ENCODE measurements at regions not wholly inside any gene's neighbourhood (a gene's known extent, or its start where the extent isn't known, plus 50 kb on each side); places are given as distances from the start of the nearest gene placed in this dataset.

- no peaks in the 10 kb centered on the region for H3K9me3 ChIP-seq
- no peaks in the 10 kb centered on the region for H3K36me3 Mint-ChIP-seq
- no peaks in the 10 kb centered on the region for H3K36me3 ChIP-seq (ENCODE audit: control insufficient read depth in 2 of 2, extremely low read depth in 1 of 2, insufficient read depth in 1 of 2, low read length in 1 of 2)
- ATAC-seq (replicated peaks in 1 of 4) (no peak), DNase-seq (no peak)
- no peak overlapping the region for H3K4me3 Mint-ChIP-seq
- POLR2A ChIA-PET = no interaction called here
- 90% methylated on average over 2 of the region's 6 CpGs for WGBS (ENCODE audit: insufficient coverage)
- H3K9me3 Mint-ChIP-seq = peaks cover 0 to 3% (median 2%) of the 10 kb centered on the region in 3 donors
- H3K27me3 Mint-ChIP-seq = peaks cover 0 to 4% of the 10 kb centered on the region in 2 donors
- no peak overlapping the region for H3K27ac ChIP-seq (ENCODE audit: low read length)
- no peaks in the 10 kb centered on the region for H3K27me3 ChIP-seq (replicated peaks in 1 of 2; ENCODE audit: control insufficient read depth in 2 of 2, extremely low read depth in 1 of 2, insufficient read depth in 2 of 2, low read length in 1 of 2)
- CTCF ChIA-PET = no interaction called here
- H3K4me1 Mint-ChIP-seq = no peaks in the 10 kb centered on the region
- no peaks in the 10 kb centered on the region for H3K4me1 ChIP-seq (ENCODE audit: control insufficient read depth in 1 of 2, extremely low read depth in 1 of 2, insufficient read depth in 2 of 2, low read length in 2 of 2)
- H3K27ac Mint-ChIP-seq = no peak overlapping the region
- H3K4me3 ChIP-seq (ENCODE audit: control insufficient read depth in 1 of 2, extremely low read depth in 1 of 2, low read length in 1 of 2) = no peak overlapping the region
Measured at GRCh38 chr5:8366266-8366665, 497.3 kb downstream of the MTRR start.

GRCh38 chr5:8376478-8376877 is 507.5 kb downstream of the MTRR start:
- H3K27me3 Mint-ChIP-seq = no peaks in the 10 kb centered on the region
- 28% methylated on average over 2 of the region's 2 CpGs for WGBS (ENCODE audit: insufficient coverage)

GRCh38 chr5:8381972-8382371 is 513.0 kb downstream of the MTRR start:
- Histone ChIP-seq H3K36me3 (ENCODE audit: control insufficient read depth in 2 of 2, extremely low read depth in 1 of 2, insufficient read depth in 1 of 2, low read length in 1 of 2) (no peaks in the 10 kb centered on the region), H3K4me1 (ENCODE audit: control insufficient read depth in 1 of 2, extremely low read depth in 1 of 2, insufficient read depth in 2 of 2, low read length in 2 of 2) (no peaks in the 10 kb centered on the region), H3K27me3 (replicated peaks in 1 of 2; ENCODE audit: control insufficient read depth in 2 of 2, extremely low read depth in 1 of 2, insufficient read depth in 2 of 2, low read length in 1 of 2) (no peaks in the 10 kb centered on the region), H3K4me3 (ENCODE audit: control insufficient read depth in 1 of 2, extremely low read depth in 1 of 2, low read length in 1 of 2) (no peak overlapping the region), H3K9me3 (no peaks in the 10 kb centered on the region), H3K27ac (ENCODE audit: low read length) (no peak overlapping the region)
- DNase-seq = no peak
- peaks cover 0 to 5% of the 10 kb centered on the region in 2 donors for H3K27me3 Mint-ChIP-seq
- peaks cover 0 to 5% (median 2%) of the 10 kb centered on the region in 3 donors for H3K9me3 Mint-ChIP-seq
- ATAC-seq (replicated peaks in 1 of 4) = no peak
- H3K27ac Mint-ChIP-seq = no peak overlapping the region
- POLR2A ChIA-PET = no interaction called here
- no peak overlapping the region for H3K4me3 Mint-ChIP-seq
- no peaks in the 10 kb centered on the region for H3K36me3 Mint-ChIP-seq
- CTCF ChIA-PET = no interaction called here
- no peaks in the 10 kb centered on the region for H3K4me1 Mint-ChIP-seq

More at GRCh38 chr5:8376478-8376877, 507.5 kb downstream of the MTRR start:
- Mint-ChIP-seq H3K27ac (no peak overlapping the region), H3K4me3 (no peak overlapping the region), H3K36me3 (no peaks in the 10 kb centered on the region), H3K4me1 (no peaks in the 10 kb centered on the region), H3K9me3 (peaks cover 5 to 10% (median 7%) of the 10 kb centered on the region in 3 donors)
- POLR2A ChIA-PET = no interaction called here
- no peak overlapping the region for H3K4me3 ChIP-seq (ENCODE audit: control insufficient read depth in 1 of 2, extremely low read depth in 1 of 2, low read length in 1 of 2)
- H3K4me1 ChIP-seq (ENCODE audit: control insufficient read depth in 1 of 2, extremely low read depth in 1 of 2, insufficient read depth in 2 of 2, low read length in 2 of 2) = no peaks in the 10 kb centered on the region
- no peaks in the 10 kb centered on the region for H3K9me3 ChIP-seq
- DNase-seq = no peak
- CTCF ChIA-PET = no interaction called here
- no peak overlapping the region for H3K27ac ChIP-seq (ENCODE audit: low read length)
- H3K36me3 ChIP-seq (ENCODE audit: control insufficient read depth in 2 of 2, extremely low read depth in 1 of 2, insufficient read depth in 1 of 2, low read length in 1 of 2) = no peaks in the 10 kb centered on the region
- H3K27me3 ChIP-seq (replicated peaks in 1 of 2; ENCODE audit: control insufficient read depth in 2 of 2, extremely low read depth in 1 of 2, insufficient read depth in 2 of 2, low read length in 1 of 2) = no peaks in the 10 kb centered on the region
- ATAC-seq (replicated peaks in 1 of 4) = no peak

- DNase-seq (no peak), ATAC-seq (replicated peaks in 1 of 4) (no peak)
- H3K9me3 Mint-ChIP-seq = peaks cover 0 to 5% (median 2%) of the 10 kb centered on the region in 3 donors
- H3K4me3 Mint-ChIP-seq = no peak overlapping the region
- no CpG with 5 or more reads among the region's 5 CpGs for WGBS (ENCODE audit: insufficient coverage)
- Histone ChIP-seq H3K9me3 (no peaks in the 10 kb centered on the region), H3K27me3 (replicated peaks in 1 of 2; ENCODE audit: control insufficient read depth in 2 of 2, extremely low read depth in 1 of 2, insufficient read depth in 2 of 2, low read length in 1 of 2) (no peaks in the 10 kb centered on the region), H3K4me1 (ENCODE audit: control insufficient read depth in 1 of 2, extremely low read depth in 1 of 2, insufficient read depth in 2 of 2, low read length in 2 of 2) (no peaks in the 10 kb centered on the region), H3K36me3 (ENCODE audit: control insufficient read depth in 2 of 2, extremely low read depth in 1 of 2, insufficient read depth in 1 of 2, low read length in 1 of 2) (no peaks in the 10 kb centered on the region), H3K4me3 (ENCODE audit: control insufficient read depth in 1 of 2, extremely low read depth in 1 of 2, low read length in 1 of 2) (no peak overlapping the region), H3K27ac (ENCODE audit: low read length) (no peak overlapping the region)
- H3K27ac Mint-ChIP-seq = no peak overlapping the region
- ChIA-PET CTCF (no interaction called here), POLR2A (no interaction called here)
- peaks cover 0 to 5% of the 10 kb centered on the region in 2 donors for H3K27me3 Mint-ChIP-seq
- no peaks in the 10 kb centered on the region for H3K36me3 Mint-ChIP-seq
- no peaks in the 10 kb centered on the region for H3K4me1 Mint-ChIP-seq
Measured at GRCh38 chr5:8382456-8382855, 513.5 kb downstream of the MTRR start.

- Mint-ChIP-seq H3K36me3 (no peaks in the 10 kb centered on the region), H3K27me3 (peaks cover 0 to 5% of the 10 kb centered on the region in 2 donors), H3K4me1 (no peaks in the 10 kb centered on the region), H3K27ac (no peak overlapping the region), H3K9me3 (peaks cover 0 to 5% (median 2%) of the 10 kb centered on the region in 3 donors), H3K4me3 (no peak overlapping the region)
- ATAC-seq (replicated peaks in 1 of 4) (no peak), DNase-seq (no peak)
- Histone ChIP-seq H3K4me3 (ENCODE audit: control insufficient read depth in 1 of 2, extremely low read depth in 1 of 2, low read length in 1 of 2) (no peak overlapping the region), H3K27ac (ENCODE audit: low read length) (no peak overlapping the region), H3K9me3 (no peaks in the 10 kb centered on the region), H3K27me3 (replicated peaks in 1 of 2; ENCODE audit: control insufficient read depth in 2 of 2, extremely low read depth in 1 of 2, insufficient read depth in 2 of 2, low read length in 1 of 2) (no peaks in the 10 kb centered on the region), H3K36me3 (ENCODE audit: control insufficient read depth in 2 of 2, extremely low read depth in 1 of 2, insufficient read depth in 1 of 2, low read length in 1 of 2) (no peaks in the 10 kb centered on the region), H3K4me1 (ENCODE audit: control insufficient read depth in 1 of 2, extremely low read depth in 1 of 2, insufficient read depth in 2 of 2, low read length in 2 of 2) (no peaks in the 10 kb centered on the region)
- CTCF ChIA-PET = no interaction called here
- POLR2A ChIA-PET = no interaction called here
- no CpG with 5 or more reads among the region's 1 CpG for WGBS (ENCODE audit: insufficient coverage)
Measured at GRCh38 chr5:8383616-8384015, 514.7 kb downstream of the MTRR start.

- no peaks in the 10 kb centered on the region for H3K4me1 ChIP-seq (ENCODE audit: control insufficient read depth in 1 of 2, extremely low read depth in 1 of 2, insufficient read depth in 2 of 2, low read length in 2 of 2)
- DNase-seq = no peak
- ChIA-PET POLR2A (no interaction called here), CTCF (no interaction called here)
- H3K27me3 ChIP-seq (replicated peaks in 1 of 2; ENCODE audit: control insufficient read depth in 2 of 2, extremely low read depth in 1 of 2, insufficient read depth in 2 of 2, low read length in 1 of 2) = no peaks in the 10 kb centered on the region
- H3K36me3 ChIP-seq (ENCODE audit: control insufficient read depth in 2 of 2, extremely low read depth in 1 of 2, insufficient read depth in 1 of 2, low read length in 1 of 2) = no peaks in the 10 kb centered on the region
- H3K9me3 ChIP-seq = no peaks in the 10 kb centered on the region
- 75% methylated on average over 1 of the region's 2 CpGs for WGBS (ENCODE audit: insufficient coverage)
- H3K4me1 Mint-ChIP-seq = no peaks in the 10 kb centered on the region
- H3K9me3 Mint-ChIP-seq = peaks cover 2 to 8% (median 3%) of the 10 kb centered on the region in 3 donors
- no peak overlapping the region for H3K27ac ChIP-seq (ENCODE audit: low read length)
- H3K27me3 Mint-ChIP-seq = peaks cover 0 to 5% of the 10 kb centered on the region in 2 donors
- no peak overlapping the region for H3K27ac Mint-ChIP-seq
- no peaks in the 10 kb centered on the region for H3K36me3 Mint-ChIP-seq
- ATAC-seq (replicated peaks in 1 of 4) = no peak
- H3K4me3 Mint-ChIP-seq = no peak overlapping the region
- no peak overlapping the region for H3K4me3 ChIP-seq (ENCODE audit: control insufficient read depth in 1 of 2, extremely low read depth in 1 of 2, low read length in 1 of 2)
Measured at GRCh38 chr5:8386719-8387288, 517.9 kb downstream of the MTRR start.

GRCh38 chr5:8391911-8392310 is 523.0 kb downstream of the MTRR start:
- H3K27ac ChIP-seq (ENCODE audit: low read length) = no peak overlapping the region
- Mint-ChIP-seq H3K36me3 (no peaks in the 10 kb centered on the region), H3K9me3 (peaks cover 0 to 4% (median 3%) of the 10 kb centered on the region in 3 donors), H3K4me3 (no peak overlapping the region), H3K4me1 (no peaks in the 10 kb centered on the region), H3K27ac (no peak overlapping the region), H3K27me3 (no peaks in the 10 kb centered on the region)
- ChIA-PET POLR2A (no interaction called here), CTCF (no interaction called here)
- ATAC-seq (replicated peaks in 1 of 4) = no peak
- H3K9me3 ChIP-seq = no peaks in the 10 kb centered on the region
- H3K36me3 ChIP-seq (ENCODE audit: control insufficient read depth in 2 of 2, extremely low read depth in 1 of 2, insufficient read depth in 1 of 2, low read length in 1 of 2) = no peaks in the 10 kb centered on the region
- no CpG with 5 or more reads among the region's 2 CpGs for WGBS (ENCODE audit: insufficient coverage)
- DNase-seq = no peak
- H3K4me1 ChIP-seq (ENCODE audit: control insufficient read depth in 1 of 2, extremely low read depth in 1 of 2, insufficient read depth in 2 of 2, low read length in 2 of 2) = no peaks in the 10 kb centered on the region
- no peaks in the 10 kb centered on the region for H3K27me3 ChIP-seq (replicated peaks in 1 of 2; ENCODE audit: control insufficient read depth in 2 of 2, extremely low read depth in 1 of 2, insufficient read depth in 2 of 2, low read length in 1 of 2)
- H3K4me3 ChIP-seq (ENCODE audit: control insufficient read depth in 1 of 2, extremely low read depth in 1 of 2, low read length in 1 of 2) = no peak overlapping the region
